AG09309 (cell line): ENCODE measurements at regions not wholly inside any gene's neighbourhood (a gene's known extent, or its start where the extent isn't known, plus 50 kb on each side); places are given as distances from the start of the nearest gene placed in this dataset.

Source experiments
- DNase-seq: peaks from one replicate; pipeline ENCODE4 v3.0.0-alpha.2; 2010; ENCODE audit warnings: low read depth
- H3K4me3 ChIP-seq: 2 replicates; pipeline ENCODE4 v1.5.1; 2011; ENCODE audit warnings: mild to moderate bottlenecking, low read depth, low read length, moderate library complexity; ENCODE audit not compliant: control insufficient read depth
- CTCF ChIP-seq: IDR thresholded peaks from 2 replicates; pipeline ENCODE4 v1.5.1; 2011; ENCODE audit warnings: mild to moderate bottlenecking, low read depth, low read length, inconsistent platforms; ENCODE audit not compliant: insufficient read depth, control insufficient read depth; ENCODE audit errors: missing control alignments

GRCh38 chr7:46318276-46318675 lies 397.2 kb upstream of the IGFBP3 start:
- no peak for TF ChIP-seq CTCF
- no peak overlapping the region for H3K4me3 ChIP-seq
- DNase-seq = no peak

DNA sequence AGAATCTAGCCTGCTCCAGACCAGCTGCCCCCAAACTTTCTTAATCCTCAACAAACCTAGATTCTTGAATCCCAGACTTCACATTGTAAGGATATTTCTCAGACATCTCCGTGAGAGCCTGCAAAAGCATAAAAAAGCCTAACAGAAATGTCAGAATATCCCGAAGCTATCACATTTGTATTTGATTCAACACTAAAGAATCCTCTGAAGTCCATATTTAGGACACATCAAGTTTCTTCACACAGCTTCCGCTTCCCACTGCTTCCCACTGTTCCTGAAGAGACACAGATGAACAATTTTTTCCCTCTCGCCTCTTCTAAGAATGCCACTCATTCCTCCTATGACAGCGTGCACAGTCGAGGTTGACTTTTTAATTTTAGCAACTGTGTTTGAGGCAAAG lies 396.2 kb upstream of the IGFBP3 start:
- peak; percentile 52 for DNase-seq
- H3K4me3 ChIP-seq = no peak overlapping the region
- TF ChIP-seq CTCF = no peak

- no peak overlapping the region for H3K4me3 ChIP-seq
- peak; percentile 57 for DNase-seq
- no peak for TF ChIP-seq CTCF
Measured at GRCh38 chr7:46315891-46316290, 394.8 kb upstream of the IGFBP3 start.

GRCh38 chr7:46301677-46302076 lies 380.6 kb upstream of the IGFBP3 start:
- no peak for TF ChIP-seq CTCF
- no peak for DNase-seq

GRCh38 chr7:46297515-46297914 lies 376.4 kb upstream of the IGFBP3 start:
- no peak for DNase-seq
- TF ChIP-seq CTCF = no peak
- H3K4me3 ChIP-seq = no peak overlapping the region

More at GRCh38 chr7:46301677-46302076, 380.6 kb upstream of the IGFBP3 start:
- no peak overlapping the region for H3K4me3 ChIP-seq

GRCh38 chr7:46296526-46296925 lies 375.5 kb upstream of the IGFBP3 start:
- DNase-seq = no peak
- no peak for TF ChIP-seq CTCF
- H3K4me3 ChIP-seq = no peak overlapping the region

DNA sequence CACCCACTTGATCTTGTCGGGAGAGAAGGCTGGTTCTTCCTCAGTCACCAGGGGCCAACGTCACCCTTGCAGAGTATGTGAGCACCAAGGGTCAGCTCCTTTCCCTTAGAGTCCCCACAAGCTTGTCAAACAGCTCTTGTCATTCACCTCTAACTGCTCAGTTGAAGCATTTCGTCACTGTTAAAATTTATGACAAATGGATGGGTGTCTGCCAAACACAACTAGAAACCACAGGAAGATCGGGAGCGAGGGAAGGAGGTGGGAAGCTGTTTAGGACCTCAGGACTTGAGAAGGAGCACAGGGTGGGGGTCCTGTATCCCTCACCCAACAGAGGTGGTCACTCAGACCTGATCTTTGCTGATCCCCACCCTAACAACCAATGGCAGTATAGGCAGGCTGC lies 373.3 kb upstream of the IGFBP3 start:
- no peak for DNase-seq
- H3K4me3 ChIP-seq = no peak overlapping the region
- TF ChIP-seq CTCF = no peak
